ENCODE measurements at regions not wholly inside any gene's neighbourhood (a gene's known extent, or its start where the extent isn't known, plus 50 kb on each side); places are given as distances from the start of the nearest gene placed in this dataset.

GRCh38 chr4:10342866-10343265, 114.4 kb downstream of the ZNF518B start:
- CTCF ChIA-PET: no interaction called here
- no peak for TF ChIP-seq CTCF (conservative IDR thresholded peaks at IDR 0.05; ENCODE audit: low read depth)
- DNase-seq (ENCODE audit: low spot score): no peak
- POLR2A ChIA-PET (ENCODE audit: low non-redundant PET): no interaction called here
- H3K27ac ChIP-seq: no peak overlapping the region

GRCh38 chr4:10336471-10336870, 120.8 kb downstream of the ZNF518B start:
- peak; percentile 27 for DNase-seq (ENCODE audit: low spot score)
- CTCF ChIA-PET: no interaction called here
- POLR2A ChIA-PET (ENCODE audit: low non-redundant PET): no interaction called here
- TF ChIP-seq CTCF (conservative IDR thresholded peaks at IDR 0.05; ENCODE audit: low read depth): no peak
- no peak overlapping the region for H3K27ac ChIP-seq

GRCh38 chr4:10335050-10335449, 122.2 kb downstream of the ZNF518B start:
- no peak for TF ChIP-seq CTCF (conservative IDR thresholded peaks at IDR 0.05; ENCODE audit: low read depth)
- DNase-seq (ENCODE audit: low spot score): no peak
- ChIA-PET CTCF (no interaction called here), POLR2A (ENCODE audit: low non-redundant PET) (no interaction called here)
- H3K27ac ChIP-seq: no peak overlapping the region

GRCh38 chr4:10334506-10335028, 122.7 kb downstream of the ZNF518B start:
- no peak for TF ChIP-seq CTCF (conservative IDR thresholded peaks at IDR 0.05; ENCODE audit: low read depth)
- CTCF ChIA-PET: no interaction called here
- POLR2A ChIA-PET (ENCODE audit: low non-redundant PET): no interaction called here
- DNase-seq (ENCODE audit: low spot score): no peak
- H3K27ac ChIP-seq: no peak overlapping the region

- DNase-seq (ENCODE audit: low spot score): peak; percentile 49
- CTCF ChIA-PET: no interaction called here
- H3K27ac ChIP-seq: no peak overlapping the region
- POLR2A ChIA-PET (ENCODE audit: low non-redundant PET): no interaction called here
- TF ChIP-seq CTCF (conservative IDR thresholded peaks at IDR 0.05; ENCODE audit: low read depth): no peak
Observed at GRCh38 chr4:10333942-10334341, 123.3 kb downstream of the ZNF518B start.

GRCh38 chr4:10326075-10326474, 131.2 kb downstream of the ZNF518B start:
- no peak for TF ChIP-seq CTCF (conservative IDR thresholded peaks at IDR 0.05; ENCODE audit: low read depth)
- POLR2A ChIA-PET (ENCODE audit: low non-redundant PET): no interaction called here
- CTCF ChIA-PET: no interaction called here
- no peak overlapping the region for H3K27ac ChIP-seq
- no peak for DNase-seq (ENCODE audit: low spot score)

GRCh38 chr4:10321931-10322330, 135.3 kb downstream of the ZNF518B start:
- CTCF ChIA-PET: no interaction called here
- no peak for TF ChIP-seq CTCF (conservative IDR thresholded peaks at IDR 0.05; ENCODE audit: low read depth)
- POLR2A ChIA-PET (ENCODE audit: low non-redundant PET): no interaction called here
- DNase-seq (ENCODE audit: low spot score): no peak
- H3K27ac ChIP-seq: no peak overlapping the region
